Activated T-cell treated with anti-CD3 and anti-CD28 coated beads for 48 hours (primary cell): ENCODE measurements at regions not wholly inside any gene's neighbourhood (a gene's known extent, or its start where the extent isn't known, plus 50 kb on each side); places are given as distances from the start of the nearest gene placed in this dataset.

Experiments used
- DNase-seq: peaks from one replicate; pipeline ENCODE4 v3.0.0-alpha.2; 2020; ENCODE audit warnings: low read depth

GRCh38 chr19:30171138-30171635 is 201.0 kb upstream of the ZNF536 start:
- DNase-seq: no peak

GRCh38 chr19:30171795-30172612 is 200.2 kb upstream of the ZNF536 start:
- DNase-seq: no peak

GRCh38 chr19:30172613-30173242 is 199.5 kb upstream of the ZNF536 start:
- DNase-seq: no peak

- no peak for DNase-seq
These were observed 198.4 kb upstream of the ZNF536 start for GRCh38 chr19:30173593-30174356.

- DNase-seq: no peak
These were observed 197.9 kb upstream of the ZNF536 start for GRCh38 chr19:30174357-30174645.

- DNase-seq: no peak
These were observed 197.4 kb upstream of the ZNF536 start for GRCh38 chr19:30174791-30175190.

GRCh38 chr19:30175987-30176386 is 196.2 kb upstream of the ZNF536 start:
- DNase-seq: no peak

- no peak for DNase-seq
These were observed 193.3 kb upstream of the ZNF536 start for GRCh38 chr19:30178721-30179402.

- no peak for DNase-seq
These were observed 191.5 kb upstream of the ZNF536 start for GRCh38 chr19:30180691-30181090.

GRCh38 chr19:30183807-30184490 is 188.2 kb upstream of the ZNF536 start:
- no peak for DNase-seq

- no peak for DNase-seq
These were observed 170.1 kb upstream of the ZNF536 start for GRCh38 chr19:30202060-30202600.

- no peak for DNase-seq
These were observed 167.5 kb upstream of the ZNF536 start for GRCh38 chr19:30204721-30205120.

GRCh38 chr19:30206187-30206586 is 166.0 kb upstream of the ZNF536 start:
- DNase-seq: no peak

GRCh38 chr19:30207357-30207756 is 164.8 kb upstream of the ZNF536 start:
- no peak for DNase-seq

GRCh38 chr19:30208436-30209060 is 163.6 kb upstream of the ZNF536 start:
- no peak for DNase-seq

GRCh38 chr19:30209617-30210600 is 162.3 kb upstream of the ZNF536 start:
- no peak for DNase-seq

- DNase-seq: no peak
These were observed 159.6 kb upstream of the ZNF536 start for GRCh38 chr19:30212574-30212973.

GRCh38 chr19:30214651-30215051 is 157.5 kb upstream of the ZNF536 start:
- no peak for DNase-seq

GRCh38 chr19:30215248-30215647 is 156.9 kb upstream of the ZNF536 start:
- DNase-seq: no peak

GRCh38 chr19:30216453-30216852 is 155.7 kb upstream of the ZNF536 start:
- no peak for DNase-seq
